Upper lobe of left lung (tissue), 4 donors: ENCODE measurements at regions not wholly inside any gene's neighbourhood (a gene's known extent, or its start where the extent isn't known, plus 50 kb on each side); places are given as distances from the start of the nearest gene placed in this dataset.

ENCODE experiments used
- CTCF ChIP-seq, 6 experiments: fragments of 450-650 bp in 4 of 6; fragments of 200-600 bp in 2 of 6; sonication (generic) in 2 of 6; IDR thresholded peaks; one replicate each; pipeline ENCODE4 v1.5.1; 2016 to 2019; ENCODE audit warnings: antibody characterized with exemption in 6 of 6
- EP300 ChIP-seq, 4 donors: sonication (generic); formaldehyde crosslinking; IDR thresholded peaks; one replicate each; pipeline ENCODE4 v1.5.1; 2017; ENCODE audit warnings: antibody characterized with exemption in 4 of 4, control low read depth in 2 of 4
- POLR2A ChIP-seq, 4 donors: fragments of 450-650 bp; IDR thresholded peaks; one replicate each; pipeline ENCODE4 v1.5.1; 2016 to 2017; ENCODE audit warnings: antibody characterized with exemption in 4 of 4, mild to moderate bottlenecking in 2 of 4

- TF ChIP-seq CTCF (IDR thresholded peaks at IDR 0.05): no peak
- TF ChIP-seq POLR2A (IDR thresholded peaks at IDR 0.05): no peak
- TF ChIP-seq EP300 (IDR thresholded peaks at IDR 0.05): no peak
Observed at GRCh38 chr22:26763633-26764361, 106.4 kb downstream of the MIAT start.
